SK-N-SH (cell line): ENCODE measurements at regions not wholly inside any gene's neighbourhood (a gene's known extent, or its start where the extent isn't known, plus 50 kb on each side); places are given as distances from the start of the nearest gene placed in this dataset.

ENCODE experiments used
- ELF1 ChIP-seq: IDR thresholded peaks from 2 replicates; pipeline ENCODE4 v1.4.0; 2012
- FOXJ3 ChIP-seq: sonication (generic); formaldehyde crosslinking; IDR thresholded peaks from 2 replicates; pipeline ENCODE4 v1.5.1; 2020; ENCODE audit warnings: mild to moderate bottlenecking, missing genetic modification reagents
- FOXM1 ChIP-seq: IDR thresholded peaks from 2 replicates; pipeline ENCODE4 v1.4.0; 2012; ENCODE audit warnings: low read depth, mild to moderate bottlenecking
- GABPA ChIP-seq: IDR thresholded peaks from 2 replicates; pipeline ENCODE4 v1.4.0; 2012; ENCODE audit warnings: low read depth, mild to moderate bottlenecking
- MXI1 ChIP-seq: IDR thresholded peaks from 2 replicates; pipeline ENCODE4 v1.6.1; 2012; ENCODE audit warnings: mild to moderate bottlenecking, low read depth, low read length, improper control_type of control experiment
- RAD21 ChIP-seq: IDR thresholded peaks from 2 replicates; pipeline ENCODE4 v1.6.1; 2012; ENCODE audit warnings: mild to moderate bottlenecking, low read length
- RCOR1 ChIP-seq: fragments of 150-350 bp; IDR thresholded peaks from 2 replicates; pipeline ENCODE4 v1.6.1; 2017; ENCODE audit warnings: antibody characterized with exemption, low read length
- SMC3 ChIP-seq: IDR thresholded peaks from 2 replicates; pipeline ENCODE4 v1.6.1; 2012; ENCODE audit warnings: low read depth, low read length, improper control_type of control experiment
- TCF12 ChIP-seq: IDR thresholded peaks from 2 replicates; pipeline ENCODE4 v1.4.0; 2012
- TF ChIP-seq, protein P1 (sequence below): fragments of 200-600 bp; sonication (generic); IDR thresholded peaks from 2 replicates; pipeline ENCODE4 v1.6.1; 2017; ENCODE audit warnings: antibody characterized with exemption, mild to moderate bottlenecking, moderate library complexity
- TF ChIP-seq, protein P2 (sequence below): IDR thresholded peaks from 2 replicates; pipeline ENCODE4 v1.6.1; 2012; ENCODE audit warnings: mild to moderate bottlenecking, low read depth, low read length, moderate library complexity

DNA sequence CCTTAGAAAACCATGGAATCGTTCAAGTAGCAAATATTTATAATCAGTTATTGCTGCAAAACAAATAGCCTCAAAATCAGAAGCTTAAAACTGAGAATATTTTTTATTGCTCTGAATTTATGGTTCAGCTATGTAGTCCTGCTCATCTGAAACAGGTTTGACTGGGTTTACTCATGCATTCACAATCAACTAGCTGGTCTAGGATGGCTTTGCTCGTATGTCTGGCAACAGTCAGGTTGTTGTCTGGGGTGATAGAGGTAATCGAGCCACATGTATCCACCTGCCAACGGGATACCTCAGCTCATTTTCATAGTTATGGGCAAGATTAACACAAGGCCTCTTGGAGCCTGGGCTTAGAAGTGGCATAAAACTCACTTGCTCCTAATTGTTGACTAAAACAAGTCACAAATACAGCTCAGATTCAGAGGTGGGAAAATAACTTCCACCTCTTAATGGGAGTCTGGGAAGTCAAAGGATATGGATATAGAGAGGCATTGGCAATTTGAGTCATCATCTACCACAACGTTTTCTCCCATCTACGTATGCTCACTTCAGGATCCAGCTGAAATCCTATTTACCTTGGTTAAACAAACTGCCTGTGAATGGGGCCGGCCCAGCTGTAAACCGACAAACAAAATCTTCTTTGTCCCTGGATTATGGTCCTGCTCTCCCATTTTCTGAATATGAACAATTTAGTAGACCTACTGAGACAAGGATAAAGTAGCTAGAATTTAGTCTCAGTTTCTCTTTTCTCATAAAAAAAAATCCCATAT lies 54.5 kb upstream of the TENT5A start:
- TF ChIP-seq, protein P1, sequence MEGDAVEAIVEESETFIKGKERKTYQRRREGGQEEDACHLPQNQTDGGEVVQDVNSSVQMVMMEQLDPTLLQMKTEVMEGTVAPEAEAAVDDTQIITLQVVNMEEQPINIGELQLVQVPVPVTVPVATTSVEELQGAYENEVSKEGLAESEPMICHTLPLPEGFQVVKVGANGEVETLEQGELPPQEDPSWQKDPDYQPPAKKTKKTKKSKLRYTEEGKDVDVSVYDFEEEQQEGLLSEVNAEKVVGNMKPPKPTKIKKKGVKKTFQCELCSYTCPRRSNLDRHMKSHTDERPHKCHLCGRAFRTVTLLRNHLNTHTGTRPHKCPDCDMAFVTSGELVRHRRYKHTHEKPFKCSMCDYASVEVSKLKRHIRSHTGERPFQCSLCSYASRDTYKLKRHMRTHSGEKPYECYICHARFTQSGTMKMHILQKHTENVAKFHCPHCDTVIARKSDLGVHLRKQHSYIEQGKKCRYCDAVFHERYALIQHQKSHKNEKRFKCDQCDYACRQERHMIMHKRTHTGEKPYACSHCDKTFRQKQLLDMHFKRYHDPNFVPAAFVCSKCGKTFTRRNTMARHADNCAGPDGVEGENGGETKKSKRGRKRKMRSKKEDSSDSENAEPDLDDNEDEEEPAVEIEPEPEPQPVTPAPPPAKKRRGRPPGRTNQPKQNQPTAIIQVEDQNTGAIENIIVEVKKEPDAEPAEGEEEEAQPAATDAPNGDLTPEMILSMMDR = no peak
- TF ChIP-seq ELF1 = no peak
- TF ChIP-seq SMC3 = no peak
- no peak for TF ChIP-seq MXI1
- no peak for TF ChIP-seq FOXM1
- no peak for TF ChIP-seq TCF12
- no peak for TF ChIP-seq RCOR1
- TF ChIP-seq, protein P2, sequence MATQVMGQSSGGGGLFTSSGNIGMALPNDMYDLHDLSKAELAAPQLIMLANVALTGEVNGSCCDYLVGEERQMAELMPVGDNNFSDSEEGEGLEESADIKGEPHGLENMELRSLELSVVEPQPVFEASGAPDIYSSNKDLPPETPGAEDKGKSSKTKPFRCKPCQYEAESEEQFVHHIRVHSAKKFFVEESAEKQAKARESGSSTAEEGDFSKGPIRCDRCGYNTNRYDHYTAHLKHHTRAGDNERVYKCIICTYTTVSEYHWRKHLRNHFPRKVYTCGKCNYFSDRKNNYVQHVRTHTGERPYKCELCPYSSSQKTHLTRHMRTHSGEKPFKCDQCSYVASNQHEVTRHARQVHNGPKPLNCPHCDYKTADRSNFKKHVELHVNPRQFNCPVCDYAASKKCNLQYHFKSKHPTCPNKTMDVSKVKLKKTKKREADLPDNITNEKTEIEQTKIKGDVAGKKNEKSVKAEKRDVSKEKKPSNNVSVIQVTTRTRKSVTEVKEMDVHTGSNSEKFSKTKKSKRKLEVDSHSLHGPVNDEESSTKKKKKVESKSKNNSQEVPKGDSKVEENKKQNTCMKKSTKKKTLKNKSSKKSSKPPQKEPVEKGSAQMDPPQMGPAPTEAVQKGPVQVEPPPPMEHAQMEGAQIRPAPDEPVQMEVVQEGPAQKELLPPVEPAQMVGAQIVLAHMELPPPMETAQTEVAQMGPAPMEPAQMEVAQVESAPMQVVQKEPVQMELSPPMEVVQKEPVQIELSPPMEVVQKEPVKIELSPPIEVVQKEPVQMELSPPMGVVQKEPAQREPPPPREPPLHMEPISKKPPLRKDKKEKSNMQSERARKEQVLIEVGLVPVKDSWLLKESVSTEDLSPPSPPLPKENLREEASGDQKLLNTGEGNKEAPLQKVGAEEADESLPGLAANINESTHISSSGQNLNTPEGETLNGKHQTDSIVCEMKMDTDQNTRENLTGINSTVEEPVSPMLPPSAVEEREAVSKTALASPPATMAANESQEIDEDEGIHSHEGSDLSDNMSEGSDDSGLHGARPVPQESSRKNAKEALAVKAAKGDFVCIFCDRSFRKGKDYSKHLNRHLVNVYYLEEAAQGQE = no peak
- no peak for TF ChIP-seq GABPA
- TF ChIP-seq FOXJ3 (CRISPR knock-in tag) = no peak
- TF ChIP-seq RAD21 = no peak
